ENCODE measurements at regions not wholly inside any gene's neighbourhood (a gene's known extent, or its start where the extent isn't known, plus 50 kb on each side); places are given as distances from the start of the nearest gene placed in this dataset.

DNA sequence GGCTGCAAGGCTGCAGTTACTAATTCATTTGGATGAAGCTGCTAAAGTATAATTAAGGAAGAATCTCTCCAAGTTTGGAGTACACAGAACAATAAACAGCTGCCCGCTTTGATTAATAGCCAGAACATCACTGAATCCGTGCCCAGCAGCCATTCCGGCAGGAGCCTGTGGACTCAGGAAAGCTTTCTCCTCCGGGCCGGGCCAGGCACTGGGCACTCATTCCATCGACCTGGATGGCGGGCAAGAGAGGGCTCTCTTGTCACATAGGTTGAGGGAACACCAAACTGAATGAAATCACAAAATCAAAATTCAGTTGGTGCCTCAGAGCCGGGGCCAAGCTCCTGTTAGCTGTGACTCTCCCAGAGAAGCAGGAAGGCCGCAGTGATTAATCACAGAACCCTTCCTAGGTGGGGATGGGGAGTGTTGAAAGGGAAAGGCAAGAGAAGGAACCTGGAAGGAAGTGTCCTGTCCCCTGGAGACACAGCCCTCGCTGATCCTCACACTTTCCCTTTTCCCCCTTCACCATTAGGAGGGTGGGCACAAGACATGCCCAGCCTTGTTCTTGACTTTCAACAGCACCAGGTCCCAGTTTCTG is 306.7 kb downstream of the NPHP4 start:
- Histone ChIP-seq H2AK5ac (ENCODE audit: low read depth, low read length) (no peak overlapping the region), H3K27ac (replicated peaks; ENCODE audit: low read length) (no peak overlapping the region), H3K14ac (ENCODE audit: low read length) (no peak overlapping the region), H3K4me2 (ENCODE audit: insufficient read depth, low read length, poor library complexity, severe bottlenecking) (no peak overlapping the region), H3K4me3 (ENCODE audit: low read length in 2 of 2) (no peak overlapping the region), H3K23ac (ENCODE audit: low read depth, low read length, poor library complexity) (no peak overlapping the region), H3K36me3 (replicated peaks in 1 of 2; ENCODE audit: control insufficient read depth in 2 of 2, insufficient read depth in 2 of 2, low read length in 2 of 2) (no peaks in the 10 kb centered on the region), H2BK15ac (ENCODE audit: low read length) (no peak overlapping the region), H3K4me1 (ENCODE audit: control insufficient read depth in 2 of 2, insufficient read depth in 1 of 2, low read depth in 1 of 2, low read length in 2 of 2) (peaks cover 0 to 4% of the 10 kb centered on the region in 2 donors), H4K8ac (ENCODE audit: low read depth, low read length) (no peak overlapping the region), H4K91ac (ENCODE audit: low read depth, low read length, poor library complexity) (no peak overlapping the region), H3K79me1 (ENCODE audit: low read depth, low read length) (no peaks in the 10 kb centered on the region), H3K9ac (ENCODE audit: low read depth, low read length, poor library complexity) (no peak overlapping the region), H2BK5ac (ENCODE audit: low read length) (no peak overlapping the region), H2AFZ (ENCODE audit: low read length) (no peak overlapping the region), H3K4ac (ENCODE audit: low read length) (no peak overlapping the region), H3K18ac (ENCODE audit: low read length) (no peak overlapping the region), H3K9me3 (replicated peaks in 1 of 2; ENCODE audit: control insufficient read depth in 2 of 2, insufficient read depth in 1 of 2, low read depth in 1 of 2, low read length in 2 of 2) (no peaks in the 10 kb centered on the region), H2BK120ac (ENCODE audit: low read depth, low read length) (no peak overlapping the region), H3K27me3 (ENCODE audit: control insufficient read depth in 3 of 3, insufficient read depth in 3 of 3, low read depth in 1 of 3, low read length in 3 of 3) (peaks cover 0 to 9% (median 0%) of the 10 kb centered on the region in 3 experiments), H2BK12ac (ENCODE audit: low read length) (no peak overlapping the region)
- no peak for DNase-seq (ENCODE audit: low spot score)
- no CpG with 5 or more reads among the region's 10 CpGs for WGBS, 2 donors (ENCODE audit: extremely low coverage in 2 of 2, insufficient read length in 2 of 2, insufficient replicate concordance in 1 of 2)

DNA sequence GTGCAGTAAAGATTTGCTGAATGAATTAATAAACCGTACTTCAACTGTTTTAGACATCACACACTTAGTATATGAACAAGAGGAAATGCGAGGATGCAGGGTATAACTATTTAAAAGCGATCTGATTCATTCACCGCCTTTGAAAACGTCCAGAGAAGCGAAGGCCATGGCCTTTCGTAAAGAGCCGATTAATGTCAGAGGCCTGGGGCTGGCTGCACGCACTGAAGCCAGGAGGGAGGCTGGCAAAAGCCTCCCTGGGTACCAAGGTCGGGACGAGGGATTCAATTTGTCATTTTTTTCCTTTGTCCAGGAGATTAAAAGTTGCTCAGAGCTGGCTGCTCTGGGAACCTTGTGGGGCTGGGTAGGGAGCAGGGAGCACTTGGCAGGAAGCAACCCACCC is 307.4 kb downstream of the NPHP4 start:
- no peaks in the 10 kb centered on the region for H3K9me3 ChIP-seq (replicated peaks in 1 of 2; ENCODE audit: control insufficient read depth in 2 of 2, insufficient read depth in 1 of 2, low read depth in 1 of 2, low read length in 2 of 2)
- H3K23ac ChIP-seq (ENCODE audit: low read depth, low read length, poor library complexity): no peak overlapping the region
- H3K79me1 ChIP-seq (ENCODE audit: low read depth, low read length): no peaks in the 10 kb centered on the region
- peaks cover 0 to 9% (median 0%) of the 10 kb centered on the region in 3 experiments for H3K27me3 ChIP-seq (ENCODE audit: control insufficient read depth in 3 of 3, insufficient read depth in 3 of 3, low read depth in 1 of 3, low read length in 3 of 3)
- H2BK15ac ChIP-seq (ENCODE audit: low read length): no peak overlapping the region
- no peak overlapping the region for H3K18ac ChIP-seq (ENCODE audit: low read length)
- no peak overlapping the region for H3K4me2 ChIP-seq (ENCODE audit: insufficient read depth, low read length, poor library complexity, severe bottlenecking)
- peaks cover 0 to 4% of the 10 kb centered on the region in 2 donors for H3K4me1 ChIP-seq (ENCODE audit: control insufficient read depth in 2 of 2, insufficient read depth in 1 of 2, low read depth in 1 of 2, low read length in 2 of 2)
- no peak overlapping the region for H3K4me3 ChIP-seq (ENCODE audit: low read length in 2 of 2)
- no peak overlapping the region for H2BK5ac ChIP-seq (ENCODE audit: low read length)
- no peak overlapping the region for H2BK120ac ChIP-seq (ENCODE audit: low read depth, low read length)
- H3K27ac ChIP-seq (replicated peaks; ENCODE audit: low read length): no peak overlapping the region
- H2BK12ac ChIP-seq (ENCODE audit: low read length): no peak overlapping the region
- no peak overlapping the region for H3K14ac ChIP-seq (ENCODE audit: low read length)
- H2AK5ac ChIP-seq (ENCODE audit: low read depth, low read length): no peak overlapping the region
- WGBS, 2 donors (ENCODE audit: extremely low coverage in 2 of 2, insufficient read length in 2 of 2, insufficient replicate concordance in 1 of 2): no CpG with 5 or more reads among the region's 11 CpGs
- H4K91ac ChIP-seq (ENCODE audit: low read depth, low read length, poor library complexity): no peak overlapping the region
- no peak for DNase-seq (ENCODE audit: low spot score)
- H3K9ac ChIP-seq (ENCODE audit: low read depth, low read length, poor library complexity): no peak overlapping the region
- no peak overlapping the region for H4K8ac ChIP-seq (ENCODE audit: low read depth, low read length)
- H2AFZ ChIP-seq (ENCODE audit: low read length): no peak overlapping the region
- H3K36me3 ChIP-seq (replicated peaks in 1 of 2; ENCODE audit: control insufficient read depth in 2 of 2, insufficient read depth in 2 of 2, low read length in 2 of 2): no peaks in the 10 kb centered on the region
- no peak overlapping the region for H3K4ac ChIP-seq (ENCODE audit: low read length)

DNA sequence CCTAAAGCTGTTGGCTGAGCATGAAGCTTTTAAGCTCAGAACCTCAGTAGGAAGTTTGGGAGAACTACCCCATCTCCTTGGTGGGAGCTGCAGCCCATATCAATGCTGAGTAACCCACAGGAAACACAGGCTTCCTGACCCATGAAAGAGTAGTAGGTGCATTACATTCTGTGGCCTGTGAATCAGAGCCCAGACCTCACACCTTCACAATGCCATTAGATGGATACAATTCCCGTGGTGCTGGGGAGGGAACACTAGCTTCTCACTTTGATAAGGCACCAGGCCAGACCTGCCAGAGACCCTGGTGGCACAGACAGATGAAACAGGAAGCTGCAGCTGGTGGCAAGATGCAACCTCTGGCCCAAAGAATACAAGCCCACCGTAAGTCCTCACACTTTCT is 308.8 kb downstream of the NPHP4 start:
- H3K27ac ChIP-seq (replicated peaks; ENCODE audit: low read length): no peak overlapping the region
- no peak overlapping the region for H2AK5ac ChIP-seq (ENCODE audit: low read depth, low read length)
- H3K14ac ChIP-seq (ENCODE audit: low read length): no peak overlapping the region
- WGBS, 2 donors (ENCODE audit: extremely low coverage in 2 of 2, insufficient read length in 2 of 2, insufficient replicate concordance in 1 of 2): no CpG with 5 or more reads among the region's 2 CpGs
- peaks cover 0 to 6% (median 0%) of the 10 kb centered on the region in 3 experiments for H3K27me3 ChIP-seq (ENCODE audit: control insufficient read depth in 3 of 3, insufficient read depth in 3 of 3, low read depth in 1 of 3, low read length in 3 of 3)
- no peak overlapping the region for H2BK12ac ChIP-seq (ENCODE audit: low read length)
- H3K9ac ChIP-seq (ENCODE audit: low read depth, low read length, poor library complexity): no peak overlapping the region
- H3K79me1 ChIP-seq (ENCODE audit: low read depth, low read length): no peaks in the 10 kb centered on the region
- DNase-seq (ENCODE audit: low spot score): no peak
- no peak overlapping the region for H4K8ac ChIP-seq (ENCODE audit: low read depth, low read length)
- H3K4me3 ChIP-seq (ENCODE audit: low read length in 2 of 2): no peak overlapping the region
- no peak overlapping the region for H2BK15ac ChIP-seq (ENCODE audit: low read length)
- no peak overlapping the region for H3K4me2 ChIP-seq (ENCODE audit: insufficient read depth, low read length, poor library complexity, severe bottlenecking)
- no peak overlapping the region for H3K23ac ChIP-seq (ENCODE audit: low read depth, low read length, poor library complexity)
- H3K4ac ChIP-seq (ENCODE audit: low read length): no peak overlapping the region
- H2BK5ac ChIP-seq (ENCODE audit: low read length): no peak overlapping the region
- H3K4me1 ChIP-seq (ENCODE audit: control insufficient read depth in 2 of 2, insufficient read depth in 1 of 2, low read depth in 1 of 2, low read length in 2 of 2): peaks cover 0 to 1% of the 10 kb centered on the region in 2 donors
- H3K18ac ChIP-seq (ENCODE audit: low read length): no peak overlapping the region
- H2AFZ ChIP-seq (ENCODE audit: low read length): no peak overlapping the region
- no peaks in the 10 kb centered on the region for H3K9me3 ChIP-seq (replicated peaks in 1 of 2; ENCODE audit: control insufficient read depth in 2 of 2, insufficient read depth in 1 of 2, low read depth in 1 of 2, low read length in 2 of 2)
- no peak overlapping the region for H4K91ac ChIP-seq (ENCODE audit: low read depth, low read length, poor library complexity)
- H2BK120ac ChIP-seq (ENCODE audit: low read depth, low read length): no peak overlapping the region
- no peaks in the 10 kb centered on the region for H3K36me3 ChIP-seq (replicated peaks in 1 of 2; ENCODE audit: control insufficient read depth in 2 of 2, insufficient read depth in 2 of 2, low read length in 2 of 2)

DNA sequence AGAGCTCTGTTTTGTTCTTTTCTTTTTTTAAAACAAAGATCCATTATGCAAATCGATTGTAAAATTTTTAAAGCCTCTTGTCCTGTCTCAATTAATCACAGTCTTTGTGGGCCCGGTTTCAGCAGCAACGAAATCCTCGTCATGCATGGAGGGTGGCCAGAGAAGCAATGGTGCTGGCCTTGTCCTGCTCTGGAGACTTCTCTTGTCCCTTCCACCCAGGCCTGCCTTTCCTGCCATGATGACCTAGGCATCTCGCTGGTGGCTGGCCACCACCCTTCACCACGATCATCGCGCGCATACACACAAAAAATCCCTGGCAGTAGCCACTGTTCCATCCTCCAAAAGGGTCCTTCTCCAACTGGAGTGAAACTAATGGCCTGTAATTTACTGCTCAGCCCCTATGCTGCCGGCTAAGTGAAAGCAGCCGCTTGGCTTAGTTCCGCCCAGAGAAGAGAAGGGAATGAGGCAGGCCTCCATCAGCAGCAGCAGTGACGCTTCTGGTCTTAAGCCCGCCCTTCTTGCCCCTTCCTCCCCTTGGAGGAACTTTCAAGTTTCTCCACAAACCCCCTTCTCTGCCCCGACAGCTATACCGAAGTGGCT is 309.5 kb downstream of the NPHP4 start:
- Histone ChIP-seq H3K79me1 (ENCODE audit: low read depth, low read length) (no peaks in the 10 kb centered on the region), H3K18ac (ENCODE audit: low read length) (peak overlapping the region; percentile 67), H3K9ac (ENCODE audit: low read depth, low read length, poor library complexity) (peak overlapping the region; percentile 18), H3K4me1 (ENCODE audit: control insufficient read depth in 2 of 2, insufficient read depth in 1 of 2, low read depth in 1 of 2, low read length in 2 of 2) (no peaks in the 10 kb centered on the region), H3K36me3 (replicated peaks in 1 of 2; ENCODE audit: control insufficient read depth in 2 of 2, insufficient read depth in 2 of 2, low read length in 2 of 2) (no peaks in the 10 kb centered on the region), H2BK15ac (ENCODE audit: low read length) (no peak overlapping the region), H4K91ac (ENCODE audit: low read depth, low read length, poor library complexity) (no peak overlapping the region), H2BK5ac (ENCODE audit: low read length) (no peak overlapping the region), H4K8ac (ENCODE audit: low read depth, low read length) (no peak overlapping the region), H3K4me3 (ENCODE audit: low read length in 2 of 2) (no peak overlapping the region), H3K14ac (ENCODE audit: low read length) (peak overlapping the region; percentile 11), H3K23ac (ENCODE audit: low read depth, low read length, poor library complexity) (no peak overlapping the region), H3K4me2 (ENCODE audit: insufficient read depth, low read length, poor library complexity, severe bottlenecking) (no peak overlapping the region), H3K4ac (ENCODE audit: low read length) (no peak overlapping the region), H2AFZ (ENCODE audit: low read length) (no peak overlapping the region), H2AK5ac (ENCODE audit: low read depth, low read length) (no peak overlapping the region), H2BK120ac (ENCODE audit: low read depth, low read length) (no peak overlapping the region), H2BK12ac (ENCODE audit: low read length) (no peak overlapping the region), H3K9me3 (replicated peaks in 1 of 2; ENCODE audit: control insufficient read depth in 2 of 2, insufficient read depth in 1 of 2, low read depth in 1 of 2, low read length in 2 of 2) (no peaks in the 10 kb centered on the region), H3K27me3 (ENCODE audit: control insufficient read depth in 3 of 3, insufficient read depth in 3 of 3, low read depth in 1 of 3, low read length in 3 of 3) (peaks cover 0 to 6% (median 0%) of the 10 kb centered on the region in 3 experiments), H3K27ac (replicated peaks; ENCODE audit: low read length) (no peak overlapping the region)
- DNase-seq (ENCODE audit: low spot score): no peak
- WGBS, 2 donors (ENCODE audit: extremely low coverage in 2 of 2, insufficient read length in 2 of 2, insufficient replicate concordance in 1 of 2): no CpG with 5 or more reads among the region's 16 CpGs
